UCSD-AML1 (cell line): ENCODE measurements at regions not wholly inside any gene's neighbourhood (a gene's known extent, or its start where the extent isn't known, plus 50 kb on each side); places are given as distances from the start of the nearest gene placed in this dataset.
"Not testable (repeated sequence)": the region's sequence is repeated elsewhere in the genome, so short reads cannot be mapped to it uniquely, and the experiment has no call there.

ENCODE experiments used
- DNase-seq: peaks from one replicate; lab custom pipeline; 2025; ENCODE audit not compliant: unreplicated experiment; lab: John Stamatoyannopoulos, UW

- not testable (repeated sequence) for DNase-seq
Measured at GRCh38 chr9:93879662-93880407, 75.3 kb downstream of the BARX1 start.

DNA sequence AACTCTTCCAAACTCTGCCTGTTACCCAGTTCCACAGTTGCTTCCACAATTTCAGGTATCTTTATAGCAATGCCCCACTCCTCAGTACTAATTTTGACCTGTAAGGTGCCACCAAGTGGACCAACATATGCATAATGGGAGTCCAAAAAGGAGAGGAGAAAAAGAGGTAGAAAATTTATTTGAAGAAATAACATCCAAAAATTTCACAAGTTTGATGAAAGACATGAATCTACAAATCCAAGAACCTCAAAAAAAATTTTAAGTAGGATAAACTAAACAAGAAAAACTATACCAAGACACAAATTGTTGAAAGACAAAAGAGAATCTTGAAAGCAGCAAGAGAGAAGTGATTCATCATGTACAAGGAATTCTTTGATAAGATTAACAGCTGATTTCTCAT, 79.8 kb downstream of the BARX1 start:
- no peak for DNase-seq

DNA sequence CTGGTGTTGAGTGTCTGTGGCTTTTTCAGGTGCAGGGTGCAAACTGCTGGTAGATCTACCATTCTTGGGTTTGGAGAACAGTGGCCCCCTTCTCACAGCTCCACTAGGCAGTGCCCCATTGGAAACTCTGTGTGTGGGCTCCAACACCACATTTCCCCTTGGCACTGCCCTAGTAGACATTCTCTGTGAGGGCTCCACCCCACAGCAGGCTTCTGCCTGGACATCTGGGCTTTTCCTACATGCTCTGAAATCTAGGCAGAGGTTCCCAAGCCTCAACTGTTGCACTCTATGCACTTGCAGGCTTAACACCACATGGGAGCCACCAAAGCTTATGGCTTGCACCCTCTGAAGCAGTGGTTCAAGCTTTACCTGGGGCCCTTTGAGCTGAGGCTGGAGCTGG, 80.9 kb downstream of the BARX1 start:
- no peak for DNase-seq

DNA sequence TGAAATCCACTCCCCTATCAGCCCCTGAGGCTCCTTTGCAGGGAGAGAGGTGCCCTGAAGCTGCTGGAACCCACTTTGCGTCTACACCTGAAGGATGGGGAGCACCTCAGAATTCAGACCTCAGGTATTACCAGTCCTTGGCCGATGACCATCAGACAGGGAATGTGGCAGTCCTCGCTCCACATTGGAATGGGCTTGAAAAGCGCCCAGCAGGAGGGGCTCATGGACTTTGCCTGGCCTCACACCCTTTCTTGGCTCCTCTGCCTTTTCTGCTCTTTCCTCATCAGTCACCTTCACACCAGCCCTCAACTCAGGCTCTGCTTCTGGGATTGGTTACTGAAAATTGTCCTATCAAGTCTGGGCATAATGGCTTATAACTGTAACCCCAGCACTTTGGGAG, 83.9 kb downstream of the BARX1 start:
- DNase-seq: no peak

DNA sequence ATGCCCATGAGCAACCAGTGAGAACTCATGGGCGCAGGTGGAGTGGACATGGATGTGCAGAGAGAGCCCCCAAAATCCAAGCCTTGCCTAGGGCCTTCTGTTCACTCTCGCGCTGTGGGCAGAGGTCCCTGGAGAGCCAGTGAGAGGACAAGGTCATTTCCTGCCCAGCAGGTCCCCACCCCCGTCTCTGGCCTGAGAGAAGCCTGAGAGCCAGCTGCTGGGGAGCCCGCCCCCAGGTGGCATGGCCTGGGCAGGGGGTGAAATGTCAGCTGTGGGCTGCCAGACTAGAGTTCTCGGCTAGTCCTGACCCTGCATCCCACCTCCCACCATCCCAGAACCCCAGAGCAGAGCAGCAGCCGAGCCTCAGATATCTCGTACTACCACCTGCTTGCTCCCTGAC, 85.3 kb downstream of the BARX1 start:
- DNase-seq: no peak

GRCh38 chr9:93869088-93869487, 86.1 kb downstream of the BARX1 start:
- DNase-seq: no peak

GRCh38 chr9:93865716-93866115, 89.4 kb downstream of the BARX1 start:
- no peak for DNase-seq

DNA sequence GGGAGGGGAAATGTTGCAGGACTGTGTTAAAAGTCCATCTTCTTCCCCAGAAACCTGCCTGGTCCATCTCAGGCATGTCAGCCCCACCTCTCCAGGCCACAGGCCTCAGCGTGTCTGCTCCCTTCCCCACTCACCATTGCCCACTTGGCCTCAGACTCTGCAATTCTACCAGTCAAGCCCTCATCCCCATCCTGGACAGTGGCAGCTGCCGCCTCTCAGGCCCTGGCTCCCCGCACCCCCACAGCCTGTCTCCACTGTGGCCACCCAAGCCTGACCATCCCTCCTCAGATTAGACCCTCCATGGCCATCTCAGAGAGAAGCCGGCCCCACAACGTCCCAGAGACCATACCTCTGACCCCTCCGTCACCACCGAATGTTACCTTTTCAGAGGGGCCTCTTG, 89.9 kb downstream of the BARX1 start:
- DNase-seq: no peak

- DNase-seq: no peak
Measured at GRCh38 chr9:93864840-93865239, 90.3 kb downstream of the BARX1 start.

DNA sequence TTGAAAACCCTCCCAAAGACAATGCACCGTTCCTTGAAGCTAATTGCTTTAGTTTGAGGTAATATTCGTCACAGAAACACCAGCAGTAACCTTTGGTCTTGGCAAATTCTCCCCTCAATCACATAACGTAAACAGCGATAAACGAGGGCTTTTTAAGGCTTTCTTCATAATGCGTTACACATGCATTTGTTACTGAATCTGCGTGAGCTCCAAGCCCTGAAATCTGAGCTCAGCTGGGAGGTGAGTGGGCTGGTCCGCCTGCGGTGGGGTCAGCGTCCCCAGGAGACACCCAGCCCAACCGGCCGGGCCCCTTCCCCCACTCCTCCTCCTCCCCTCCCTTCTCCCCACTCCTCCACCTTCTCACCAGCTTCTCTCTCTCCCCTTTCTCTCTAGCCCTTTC, 91.1 kb downstream of the BARX1 start:
- no peak for DNase-seq

GRCh38 chr9:93862877-93863545, 92.1 kb downstream of the BARX1 start:
- DNase-seq: no peak

- DNase-seq: no peak
Measured at GRCh38 chr9:93861736-93862358, 93.3 kb downstream of the BARX1 start.

DNA sequence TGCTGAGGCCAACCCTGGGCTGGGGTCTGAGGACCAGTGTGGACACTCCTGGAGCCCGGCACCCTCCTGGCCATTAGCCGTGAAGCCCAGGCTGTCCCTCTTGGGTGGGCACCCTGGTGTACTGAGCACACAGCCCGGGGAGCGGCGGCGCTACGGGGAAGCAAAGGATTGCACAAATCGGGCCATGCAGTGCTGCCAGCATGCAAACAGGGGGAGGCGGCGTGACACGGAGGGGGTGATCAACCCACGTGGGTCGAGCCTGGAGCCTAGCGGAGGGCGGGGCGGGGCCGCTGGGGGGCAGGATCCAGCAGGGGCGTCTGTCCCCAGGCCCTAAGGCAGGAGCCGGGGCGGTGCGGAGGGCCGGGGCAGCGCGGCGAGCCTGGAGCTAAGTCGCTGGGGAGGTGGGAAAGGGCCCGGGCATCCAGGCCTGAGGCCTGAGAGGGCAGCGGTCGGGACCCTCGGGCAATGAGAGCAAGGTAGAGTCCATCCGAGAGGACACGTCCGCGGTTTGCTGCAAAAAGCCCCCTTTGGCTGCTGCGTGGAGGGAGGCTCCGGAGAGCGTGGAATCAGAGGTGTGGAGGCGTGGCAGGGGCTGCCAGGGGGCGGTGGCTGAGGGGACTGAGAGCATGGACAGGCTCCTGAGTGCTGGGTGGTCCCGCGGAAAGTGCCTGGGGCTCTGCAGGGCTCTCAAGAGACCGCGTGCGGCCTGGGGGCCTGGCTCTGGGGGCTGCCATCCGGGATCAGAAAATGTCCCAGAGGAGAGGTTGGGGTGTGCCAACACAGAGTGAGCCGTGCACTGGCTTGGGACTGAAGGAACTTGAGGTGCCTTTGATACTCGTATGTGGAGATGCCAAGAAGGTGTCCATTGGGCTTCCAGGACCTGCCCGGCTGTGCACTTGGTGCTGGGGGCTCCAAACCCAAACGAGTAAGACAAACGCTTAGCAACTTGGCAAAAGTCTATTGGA, 94.2 kb downstream of the BARX1 start:
- no peak for DNase-seq

GRCh38 chr9:93859431-93860215, 95.5 kb downstream of the BARX1 start:
- no peak for DNase-seq

- DNase-seq: no peak
Measured at GRCh38 chr9:93857528-93857927, 97.6 kb downstream of the BARX1 start.

GRCh38 chr9:93852728-93853127, 102.4 kb downstream of the BARX1 start:
- no peak for DNase-seq

DNA sequence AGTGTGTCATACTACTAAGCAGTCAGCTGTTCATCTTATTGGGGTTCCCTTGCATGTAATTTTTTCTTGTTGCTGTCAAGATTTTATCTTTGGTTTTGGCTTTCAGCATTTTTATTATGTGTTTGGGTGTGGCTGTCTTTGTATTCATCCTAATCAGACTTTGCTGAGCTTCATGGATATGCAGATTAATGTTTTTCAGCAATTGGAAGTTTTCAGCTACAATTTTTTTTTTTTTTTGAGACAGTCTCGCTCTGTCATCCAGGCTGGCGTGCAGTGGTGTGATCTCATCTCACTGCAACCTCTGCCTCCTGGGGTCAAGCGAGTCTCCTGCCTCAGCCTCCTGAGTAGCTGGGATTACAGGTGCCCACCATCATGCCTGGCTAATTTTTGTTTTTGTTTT, 108.8 kb downstream of the BARX1 start:
- DNase-seq: no peak

- no peak for DNase-seq
Measured at GRCh38 chr9:93843396-93843795, 111.8 kb downstream of the BARX1 start.

- no peak for DNase-seq
Measured at GRCh38 chr9:93830606-93831005, 124.5 kb downstream of the BARX1 start.

- no peak for DNase-seq
Measured at GRCh38 chr9:93830012-93830596, 125.1 kb downstream of the BARX1 start.
